HG03064 (cell line): ENCODE measurements at regions not wholly inside any gene's neighbourhood (a gene's known extent, or its start where the extent isn't known, plus 50 kb on each side); places are given as distances from the start of the nearest gene placed in this dataset.

Source experiments
- ATAC-seq: cut with Tn5 transposase; IDR thresholded peaks from one replicate; pipeline ENCODE4 v1.9.1; 2021; ENCODE audit warnings: low read depth; ENCODE audit not compliant: unreplicated experiment

- no peak for ATAC-seq
These were observed 1028.1 kb downstream of the C4orf33 start for GRCh38 chr4:130124066-130124465.

DNA sequence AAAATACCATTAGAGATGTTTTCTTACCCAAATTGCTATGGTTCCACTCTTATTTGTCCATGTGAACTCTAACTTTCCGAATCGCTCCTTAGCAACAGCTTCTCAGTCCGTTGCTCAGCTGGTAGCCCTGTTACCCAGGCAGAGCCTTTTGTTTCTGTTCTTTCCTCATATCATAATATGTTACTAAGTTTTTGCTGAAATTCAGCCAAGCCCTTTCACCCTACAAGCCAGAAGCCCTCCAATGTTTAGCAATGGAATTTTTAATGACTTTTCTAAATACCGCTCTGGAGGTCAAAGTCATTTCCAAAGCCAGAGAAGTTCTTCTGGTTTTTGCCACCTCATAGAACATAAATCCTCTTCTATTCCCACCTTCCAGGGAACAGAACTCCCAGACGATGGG, 1029.5 kb downstream of the C4orf33 start:
- no peak for ATAC-seq

DNA sequence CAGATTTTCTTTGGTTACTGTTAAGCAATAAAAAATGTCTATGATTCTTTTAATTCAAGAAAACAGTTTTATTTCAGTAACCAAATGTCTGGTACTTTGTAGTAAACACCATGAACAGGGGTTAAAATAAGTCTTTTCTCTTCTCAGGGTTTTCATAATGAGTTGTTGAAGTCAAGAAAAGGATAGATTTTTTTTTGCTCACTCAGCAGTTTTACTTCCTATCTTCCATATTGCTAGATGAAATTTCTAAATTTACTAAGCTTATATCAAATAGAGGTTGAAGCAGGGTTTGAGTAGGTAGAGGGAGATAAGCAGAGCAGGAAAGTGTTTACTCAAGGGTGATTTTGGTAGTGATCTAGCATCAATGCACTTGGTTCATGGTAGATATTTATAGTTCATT, 1031.3 kb downstream of the C4orf33 start:
- no peak for ATAC-seq

GRCh38 chr4:130131536-130131935, 1035.6 kb downstream of the C4orf33 start:
- no peak for ATAC-seq

DNA sequence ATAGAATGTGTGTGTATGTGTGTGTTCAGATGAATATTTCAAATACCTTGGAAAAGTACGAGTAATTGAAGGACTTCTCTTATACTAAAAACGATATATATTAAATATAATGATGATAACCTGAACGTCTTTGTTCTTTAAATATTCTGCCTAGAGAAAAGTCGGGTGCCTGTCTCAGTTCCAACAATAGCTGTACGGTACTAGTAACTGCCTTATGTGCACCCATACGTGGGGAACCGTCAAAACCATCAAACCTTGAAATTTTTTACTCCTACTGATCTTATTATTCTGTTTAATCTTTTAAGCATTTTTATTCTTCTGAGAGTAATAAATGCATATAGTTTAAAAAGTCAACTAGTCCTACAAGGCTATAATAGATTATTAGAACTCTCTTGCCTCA, 1045.7 kb downstream of the C4orf33 start:
- ATAC-seq: no peak

- ATAC-seq: no peak
These were observed 1047.7 kb downstream of the C4orf33 start for GRCh38 chr4:130143656-130144055.

DNA sequence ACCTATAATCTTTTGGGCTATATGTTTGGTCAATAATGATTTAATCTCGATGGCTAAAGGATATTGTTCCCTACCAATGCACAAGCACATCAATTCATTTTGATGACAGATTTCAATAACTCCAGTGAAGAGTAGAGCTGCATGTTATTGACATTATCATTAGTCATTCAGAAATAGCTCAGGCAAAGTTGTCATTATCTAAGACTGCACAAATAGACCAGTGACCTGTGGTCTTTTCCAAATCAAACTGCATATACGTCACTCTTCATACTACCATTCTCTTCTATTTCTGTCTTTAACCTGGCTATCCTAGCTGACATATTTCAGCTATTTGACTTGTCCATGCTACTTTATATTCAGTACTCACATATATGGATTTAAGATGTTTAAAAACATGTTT, 1050.8 kb downstream of the C4orf33 start:
- ATAC-seq: no peak

DNA sequence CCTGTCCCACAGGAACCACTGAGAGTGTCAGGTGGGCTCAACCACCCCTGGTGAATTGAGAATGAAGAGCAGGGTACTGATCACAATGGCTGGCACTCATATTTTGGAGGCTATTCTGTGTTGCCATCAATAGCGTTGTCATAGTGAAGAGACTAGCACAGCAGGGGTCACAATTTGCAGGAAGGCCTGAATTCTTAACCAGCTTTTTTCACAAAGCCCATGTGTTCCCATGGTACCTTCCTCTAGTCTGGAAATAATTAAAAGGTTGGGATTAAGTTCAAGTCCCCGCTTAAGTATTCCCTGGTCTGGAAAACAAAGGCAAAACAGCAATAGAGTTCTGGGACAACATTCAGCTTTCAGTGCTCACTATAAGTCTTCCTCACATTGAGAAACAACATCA, 1051.7 kb downstream of the C4orf33 start:
- no peak for ATAC-seq

DNA sequence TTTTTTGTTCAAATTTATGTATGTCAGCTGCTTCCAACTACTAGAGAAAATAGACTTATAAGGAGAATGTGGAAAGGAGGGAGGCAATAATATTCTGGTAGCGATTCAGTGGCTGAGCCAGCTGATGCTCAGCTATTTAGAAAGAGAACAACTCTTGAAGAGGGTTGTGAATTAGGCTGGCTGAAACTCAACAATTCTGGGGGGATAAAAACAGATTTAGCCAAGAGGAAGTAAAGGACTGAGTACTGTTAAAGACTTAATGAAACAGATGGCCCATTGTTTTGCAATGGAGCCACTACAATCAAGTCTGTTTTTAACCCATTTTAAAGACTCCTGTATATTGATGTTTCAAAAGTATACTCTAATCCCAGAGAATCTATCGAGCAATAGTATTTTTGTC, 1058.9 kb downstream of the C4orf33 start:
- ATAC-seq: no peak

DNA sequence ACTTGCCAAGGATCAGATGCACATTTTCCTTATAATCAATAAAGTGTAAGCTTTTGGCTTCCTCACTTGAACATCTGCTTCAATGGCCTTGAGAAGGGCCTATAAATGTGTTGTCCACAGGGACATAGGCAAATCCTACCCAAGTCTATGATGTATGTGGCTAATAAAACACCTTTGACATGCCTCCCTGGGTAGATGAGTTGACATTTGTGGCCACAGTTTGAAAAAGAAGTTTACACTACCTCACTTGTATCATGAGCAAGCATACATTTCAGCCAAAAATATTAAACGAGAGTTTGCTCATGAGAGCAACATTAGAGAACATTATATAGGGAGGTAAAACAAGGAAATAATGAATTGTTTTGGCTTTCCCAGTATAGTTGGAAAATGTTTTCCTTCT, 1067.7 kb downstream of the C4orf33 start:
- no peak for ATAC-seq

DNA sequence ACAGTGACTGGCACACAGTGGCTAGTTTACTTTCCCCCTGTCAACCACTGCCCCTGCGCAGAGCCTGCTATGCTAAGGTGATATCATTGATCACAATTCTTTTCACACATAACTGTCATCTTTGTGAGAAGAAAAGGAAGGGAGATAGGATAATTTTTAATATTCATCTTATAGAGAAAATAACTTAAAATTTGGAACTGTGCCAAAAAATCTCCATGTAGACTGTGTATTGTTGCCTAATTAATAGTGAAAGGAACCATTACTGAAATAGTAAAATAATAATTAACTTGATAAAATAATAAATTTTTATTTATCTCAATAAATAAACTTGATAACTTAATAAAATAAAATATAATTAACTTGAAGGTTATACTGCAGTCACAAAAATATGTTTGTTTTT, 1069.4 kb downstream of the C4orf33 start:
- no peak for ATAC-seq

DNA sequence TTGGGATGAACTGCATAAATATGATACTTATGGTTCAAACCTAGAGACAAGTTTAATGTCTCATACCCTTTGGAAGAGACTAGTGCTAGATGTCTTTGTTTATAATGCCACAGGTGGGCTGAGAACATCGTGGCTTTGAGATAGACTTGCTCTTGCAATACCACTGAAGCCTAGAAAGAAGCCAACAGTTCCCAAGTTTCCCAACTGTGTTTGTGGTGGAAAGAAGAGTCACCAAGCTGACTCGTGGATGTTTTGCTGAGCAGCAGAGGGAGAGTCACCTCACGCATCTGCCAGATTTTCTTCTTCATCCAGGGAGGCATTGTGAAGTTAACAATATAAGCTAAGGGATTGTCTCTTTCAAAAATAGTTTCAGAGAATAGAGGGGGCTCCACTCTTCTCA, 1076.2 kb downstream of the C4orf33 start:
- no peak for ATAC-seq

DNA sequence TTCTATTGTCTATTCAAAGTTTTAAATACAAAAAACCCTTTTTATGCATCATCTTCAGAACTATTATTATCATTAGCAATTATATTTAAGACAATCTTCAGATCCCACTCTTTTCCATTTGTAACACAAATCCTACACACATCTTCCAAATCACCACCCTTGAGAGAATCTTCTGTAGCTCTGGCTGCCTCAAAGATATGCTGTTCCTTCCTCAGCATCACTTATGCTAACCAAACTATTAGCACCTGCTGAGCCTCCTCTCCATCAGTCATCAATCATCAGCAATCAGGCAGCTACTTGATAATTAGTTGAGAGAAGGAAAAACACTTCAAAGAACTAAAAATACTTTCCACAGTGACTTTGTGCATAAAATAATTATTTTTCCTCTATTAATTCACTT, 1082.2 kb downstream of the C4orf33 start:
- ATAC-seq: no peak

GRCh38 chr4:130183096-130183495, 1087.1 kb downstream of the C4orf33 start:
- no peak for ATAC-seq

DNA sequence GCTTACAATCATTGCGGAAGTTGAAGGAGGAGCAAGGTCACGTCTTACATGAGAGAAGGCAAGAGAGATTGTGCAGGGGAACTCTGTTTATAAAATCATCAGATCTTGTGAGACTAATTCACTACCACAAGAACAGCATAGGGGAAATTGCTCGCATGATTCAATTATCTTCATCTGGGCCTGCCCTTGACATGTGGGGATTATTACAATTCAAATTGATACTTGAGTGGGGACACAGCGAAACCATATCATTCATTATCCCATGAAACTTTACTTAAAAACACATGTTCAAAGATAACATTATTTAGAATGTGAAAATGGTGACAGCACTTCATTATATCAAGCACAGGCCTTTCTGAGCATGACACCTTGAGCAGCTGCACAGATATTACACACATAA, 1087.8 kb downstream of the C4orf33 start:
- no peak for ATAC-seq

- ATAC-seq: no peak
These were observed 1089.2 kb downstream of the C4orf33 start for GRCh38 chr4:130185123-130185522.

- no peak for ATAC-seq
These were observed 1091.0 kb downstream of the C4orf33 start for GRCh38 chr4:130186931-130187330.

DNA sequence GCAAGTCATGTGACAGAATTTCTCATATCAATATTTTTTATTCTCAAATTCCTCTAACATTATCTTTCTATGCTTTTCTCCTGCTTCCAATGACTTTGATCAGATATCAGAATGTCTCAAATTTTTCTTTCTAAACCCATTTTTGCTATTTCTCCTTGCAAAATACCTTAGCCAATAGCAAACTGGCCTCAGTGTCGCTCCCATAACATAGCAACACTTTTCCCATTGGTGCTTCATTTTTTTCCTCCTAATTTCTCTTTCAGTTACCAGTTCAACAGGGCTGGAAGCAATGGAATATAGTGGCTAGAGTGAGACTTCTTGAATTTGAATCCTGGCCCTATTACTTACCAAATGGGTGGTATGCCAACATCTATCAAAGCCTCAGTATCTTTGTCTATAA, 1091.6 kb downstream of the C4orf33 start:
- no peak for ATAC-seq

DNA sequence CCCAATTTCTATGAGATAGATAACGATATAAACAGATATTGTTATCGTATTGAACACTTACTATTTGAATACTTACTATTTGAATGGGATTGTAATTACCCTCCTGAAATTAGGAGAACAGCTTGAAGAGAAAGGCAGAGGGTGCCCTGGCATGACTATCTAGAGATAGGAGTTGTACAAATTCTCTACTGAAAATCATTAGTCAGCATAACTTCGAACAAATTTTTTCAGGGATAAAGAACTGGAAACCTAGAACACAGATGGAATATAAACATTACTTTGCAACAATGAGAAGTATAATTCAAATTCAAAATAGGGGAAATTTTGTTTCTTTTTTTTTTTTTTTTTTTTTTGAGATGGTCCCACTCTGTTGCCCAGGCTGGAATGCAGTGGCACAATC, 1096.8 kb downstream of the C4orf33 start:
- ATAC-seq: no peak

- ATAC-seq: no peak
These were observed 1102.0 kb downstream of the C4orf33 start for GRCh38 chr4:130197946-130198345.

GRCh38 chr4:130203571-130203970, 1107.6 kb downstream of the C4orf33 start:
- no peak for ATAC-seq

- ATAC-seq: no peak
These were observed 1114.9 kb downstream of the C4orf33 start for GRCh38 chr4:130210864-130211263.

DNA sequence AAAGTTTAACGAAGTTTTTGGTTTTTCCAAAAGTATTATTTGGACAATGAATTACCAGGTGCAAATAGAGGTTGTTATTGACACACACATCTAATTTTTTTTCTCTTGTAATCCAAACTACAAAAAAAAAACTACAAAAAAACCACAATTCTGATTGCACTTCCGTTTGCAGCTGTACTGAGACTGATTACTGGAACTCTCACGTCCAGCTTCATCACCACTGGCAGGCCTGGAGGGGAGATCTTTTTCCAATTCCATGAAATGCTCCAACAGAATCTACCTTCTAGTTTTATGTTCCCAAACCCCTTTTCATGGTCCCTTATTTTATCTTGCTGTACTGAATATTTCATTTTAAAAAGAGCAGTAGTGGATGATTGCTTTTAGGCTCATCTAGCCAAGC, 1118.3 kb downstream of the C4orf33 start:
- ATAC-seq: no peak
